DND-41 (cell line): ENCODE measurements at regions not wholly inside any gene's neighbourhood (a gene's known extent, or its start where the extent isn't known, plus 50 kb on each side); places are given as distances from the start of the nearest gene placed in this dataset.

Experiments
- CTCF ChIP-seq: IDR thresholded peaks from 2 replicates; pipeline ENCODE4 v1.5.1; 2012; ENCODE audit warnings: borderline replicate concordance, low read length, moderate library complexity, mild to moderate bottlenecking; ENCODE audit not compliant: poor library complexity, severe bottlenecking; ENCODE audit errors: extremely low read depth
- EZH2 ChIP-seq: IDR thresholded peaks from 3 replicates; pipeline ENCODE4 v1.6.1; 2012; ENCODE audit warnings: borderline replicate concordance, low read depth, mild to moderate bottlenecking, moderate library complexity, low read length, inconsistent platforms; ENCODE audit not compliant: severe bottlenecking

DNA sequence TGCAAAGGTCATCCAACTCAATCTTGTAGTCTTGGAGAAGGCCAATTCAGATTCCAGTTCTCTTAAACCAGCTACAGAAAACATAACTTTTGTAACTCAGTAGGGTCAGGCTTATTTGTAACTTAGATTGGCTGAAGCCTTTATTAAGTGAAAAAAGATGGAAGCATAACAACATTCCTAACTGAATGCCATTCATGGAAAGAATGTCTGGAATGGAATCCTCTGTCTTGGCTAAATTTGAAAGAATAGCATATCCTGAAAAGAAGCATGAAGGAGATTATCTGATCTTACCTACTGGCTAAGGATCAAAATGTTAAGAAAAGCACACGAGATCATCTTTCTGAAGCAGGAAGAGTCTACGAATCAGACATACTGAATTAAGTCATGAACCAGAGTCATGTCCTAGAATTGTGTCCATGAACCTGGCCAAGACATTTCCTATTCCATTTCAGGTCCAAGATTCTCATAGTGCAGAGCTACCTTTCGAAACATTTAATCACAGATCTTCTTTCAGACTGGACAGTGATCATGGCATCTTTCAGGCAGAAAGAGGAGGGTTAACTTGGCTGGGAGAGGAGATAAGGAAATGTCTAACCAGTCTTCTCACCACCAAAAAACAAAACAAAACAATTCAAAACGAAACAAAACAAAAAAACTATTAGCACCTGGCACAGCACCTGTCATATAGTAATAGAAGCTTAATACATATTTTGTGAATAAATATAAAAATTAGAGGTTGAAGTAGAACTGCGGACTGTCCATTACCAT is 75.6 kb downstream of the XCL2 start:
- no peak for TF ChIP-seq EZH2
- no peak for TF ChIP-seq CTCF
